ENCODE measurements at regions not wholly inside any gene's neighbourhood (a gene's known extent, or its start where the extent isn't known, plus 50 kb on each side); places are given as distances from the start of the nearest gene placed in this dataset.

GRCh38 chr1:222307621-222308020 lies 240.3 kb downstream of the HHIPL2 start:
- Mint-ChIP-seq H3K4me3 (no peak overlapping the region), H3K27ac (no peak overlapping the region), H3K9me3 (no peaks in the 10 kb centered on the region), H3K27me3 (ENCODE audit: low read depth) (no peaks in the 10 kb centered on the region), H3K36me3 (no peaks in the 10 kb centered on the region), H3K4me1 (peaks cover 8% of the 10 kb centered on the region; the same call in 1 of the 2 replicates)
- DNase-seq (ENCODE audit: low spot score) (no peak), ATAC-seq (no peak)
- POLR2A ChIA-PET, result no interaction called here
- TF ChIP-seq ELF4 (CRISPR knock-in tag; IDR thresholded peaks at IDR 0.05; ENCODE audit: low read depth), result no peak
- TF ChIP-seq E2F4 (CRISPR knock-in tag; IDR thresholded peaks at IDR 0.05; ENCODE audit: borderline replicate concordance, low read depth), result no peak
- no peak for TF ChIP-seq CBFB (CRISPR knock-in tag; IDR thresholded peaks at IDR 0.05; ENCODE audit: low read depth)
- no peak for TF ChIP-seq IRF1 (CRISPR knock-in tag; IDR thresholded peaks at IDR 0.05)
- no peak for TF ChIP-seq MLX (CRISPR knock-in tag; IDR thresholded peaks at IDR 0.05)
- TF ChIP-seq NFE2L1 (CRISPR knock-in tag; IDR thresholded peaks at IDR 0.05), result no peak
- no peak for TF ChIP-seq SOX15 (CRISPR knock-in tag; IDR thresholded peaks at IDR 0.05)
- no peak for TF ChIP-seq ERG (CRISPR knock-in tag; IDR thresholded peaks at IDR 0.05)
- TF ChIP-seq HMGXB4 (CRISPR knock-in tag; IDR thresholded peaks at IDR 0.05), result no peak
- TF ChIP-seq FOXP4 (CRISPR knock-in tag; IDR thresholded peaks at IDR 0.05), result no peak
- TF ChIP-seq HMGA2 (CRISPR knock-in tag; IDR thresholded peaks at IDR 0.05), result no peak
- CTCF ChIA-PET, result no interaction called here

GRCh38 chr1:222306512-222306911 lies 241.4 kb downstream of the HHIPL2 start:
- peaks cover 6% of the 10 kb centered on the region; the same call in 1 of the 2 replicates for H3K4me1 Mint-ChIP-seq
- DNase-seq (ENCODE audit: low spot score) (no peak), ATAC-seq (no peak)
- H3K36me3 Mint-ChIP-seq, result no peaks in the 10 kb centered on the region
- H3K9me3 Mint-ChIP-seq, result no peaks in the 10 kb centered on the region
- no peak for TF ChIP-seq PREB (CRISPR knock-in tag; IDR thresholded peaks at IDR 0.05; ENCODE audit: borderline replicate concordance)
- TF ChIP-seq NR2C2 (CRISPR knock-in tag; IDR thresholded peaks at IDR 0.05), result no peak
- no peak for TF ChIP-seq JUN (CRISPR knock-in tag; IDR thresholded peaks at IDR 0.05)
- TF ChIP-seq SMAD3 (CRISPR knock-in tag; IDR thresholded peaks at IDR 0.05; ENCODE audit: borderline replicate concordance), result no peak
- H3K27me3 Mint-ChIP-seq (ENCODE audit: low read depth), result no peaks in the 10 kb centered on the region
- H3K4me3 Mint-ChIP-seq, result no peak overlapping the region
- ChIA-PET POLR2A (no interaction called here), CTCF (no interaction called here)
- H3K27ac Mint-ChIP-seq, result no peak overlapping the region

Measured in WTC11 (cell line).